ENCODE measurements at regions not wholly inside any gene's neighbourhood (a gene's known extent, or its start where the extent isn't known, plus 50 kb on each side); places are given as distances from the start of the nearest gene placed in this dataset.

DNA sequence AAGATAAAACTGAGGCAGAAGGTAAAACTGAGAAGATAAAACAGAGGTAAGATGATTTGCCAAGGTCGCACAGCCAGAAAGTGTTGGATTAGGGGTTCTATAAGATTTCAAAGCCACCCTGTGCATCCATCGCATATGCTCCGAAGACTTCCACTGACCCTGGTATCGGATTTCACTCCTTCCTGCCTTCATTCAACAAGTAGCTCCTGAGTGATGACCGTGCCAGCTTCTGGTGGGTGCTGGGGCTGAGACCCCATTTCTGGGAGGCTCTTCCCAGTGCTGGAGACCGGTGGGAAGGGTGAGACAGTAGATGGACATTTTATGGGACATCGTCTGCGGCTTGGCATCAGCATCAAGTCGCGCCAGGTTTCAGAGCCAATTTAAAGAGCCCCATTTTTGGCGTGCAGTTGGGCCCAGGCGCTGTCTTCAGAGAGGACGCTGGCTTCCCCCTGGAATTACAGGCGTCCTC, 53.7 kb upstream of the DAB2IP start:
- no peak for DNase-seq
- intact Hi-C loops (cut with DNase I), result no loop called here

DNA sequence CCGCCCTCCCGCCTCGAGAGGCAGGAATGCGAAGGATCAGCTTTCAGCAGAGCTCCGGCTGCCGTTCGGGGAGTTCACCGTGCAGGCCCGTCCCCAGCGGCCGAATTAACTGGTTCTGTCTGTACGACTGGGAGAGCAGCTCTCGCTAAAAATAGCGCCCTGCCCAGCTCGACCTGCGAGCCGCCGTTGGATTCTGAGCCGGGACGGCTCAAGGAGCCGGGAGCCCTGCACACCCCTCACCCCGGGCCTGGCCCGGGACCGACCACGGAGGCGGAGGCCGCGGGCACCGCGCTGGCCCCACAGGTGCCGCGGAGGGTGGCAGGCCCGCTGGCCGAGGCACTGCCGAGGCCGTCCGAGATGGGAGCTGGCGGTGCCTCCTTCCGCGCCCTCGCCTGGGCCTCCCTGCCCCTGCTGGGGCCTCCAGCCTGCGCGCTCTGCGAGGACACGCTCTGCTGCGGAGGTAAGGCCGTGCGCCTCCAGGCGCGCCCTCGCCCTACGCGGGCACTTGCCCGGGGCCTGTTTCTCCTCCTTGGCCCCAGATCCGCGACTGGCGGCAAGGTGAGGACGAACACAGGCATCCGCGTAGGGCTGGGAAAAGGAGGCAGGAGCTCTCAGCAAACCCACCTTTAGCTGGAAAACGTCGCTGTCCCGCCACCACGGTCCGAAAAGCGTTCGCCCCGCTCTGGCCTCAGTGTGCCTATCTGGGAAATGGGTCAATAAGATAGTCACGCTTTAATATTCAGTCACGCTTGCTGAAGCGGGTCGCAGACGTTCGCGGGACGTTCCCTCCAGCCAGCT, 53.1 kb upstream of the DAB2IP start:
- peak in 1 of 42 donors; percentile 47 for DNase-seq
- intact Hi-C loops (cut with DNase I), result no loop called here

DNA sequence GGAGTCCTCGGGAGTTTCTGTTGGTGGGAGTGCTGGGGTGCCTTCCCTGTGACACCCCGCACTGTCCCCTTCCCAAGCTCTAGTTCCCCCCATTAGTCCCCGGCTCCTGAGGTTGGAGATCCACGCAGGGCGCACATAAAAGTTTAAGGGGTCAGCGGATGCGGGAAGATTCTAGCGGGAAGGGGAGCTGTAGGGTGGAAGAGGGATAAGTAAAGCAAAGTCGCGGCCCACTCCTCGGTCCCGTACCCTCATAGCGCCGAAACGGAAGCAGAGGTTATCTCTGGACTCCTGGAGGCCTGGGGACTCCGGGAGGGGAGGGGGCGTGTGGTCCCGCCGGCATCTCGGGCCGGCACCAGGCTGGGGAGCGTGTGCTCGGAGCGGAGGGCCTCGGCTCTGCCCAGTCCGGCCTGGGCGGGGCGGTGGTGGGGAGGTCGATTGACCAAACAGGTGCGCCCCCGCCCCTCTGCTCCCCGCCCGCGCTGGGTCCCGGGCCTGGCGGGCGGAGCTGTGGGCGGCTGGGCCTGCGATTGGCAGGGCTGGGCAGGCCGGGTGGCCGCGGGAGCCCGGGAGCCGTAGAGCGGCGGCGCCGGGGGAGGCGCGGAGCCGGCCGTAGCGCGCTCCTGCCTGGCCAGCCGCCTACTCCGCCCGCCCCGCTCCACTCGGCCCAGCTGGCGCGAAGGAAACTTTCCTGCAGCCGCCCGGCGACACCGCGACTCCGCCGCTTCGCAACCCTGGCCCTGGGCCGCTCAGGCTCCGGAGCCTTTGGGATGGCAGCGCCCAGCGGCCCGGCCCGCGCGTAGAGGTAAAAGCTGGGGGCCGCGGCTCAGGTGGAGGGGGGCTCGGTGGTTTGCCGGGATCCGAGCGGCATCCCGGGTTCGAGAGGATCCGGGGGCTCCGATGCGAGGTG, 52.2 kb upstream of the DAB2IP start:
- intact Hi-C loops (cut with DNase I), result no loop called here
- peak in 33 of 42 donors; percentile 15 to 67 (median 44) for DNase-seq

DNA sequence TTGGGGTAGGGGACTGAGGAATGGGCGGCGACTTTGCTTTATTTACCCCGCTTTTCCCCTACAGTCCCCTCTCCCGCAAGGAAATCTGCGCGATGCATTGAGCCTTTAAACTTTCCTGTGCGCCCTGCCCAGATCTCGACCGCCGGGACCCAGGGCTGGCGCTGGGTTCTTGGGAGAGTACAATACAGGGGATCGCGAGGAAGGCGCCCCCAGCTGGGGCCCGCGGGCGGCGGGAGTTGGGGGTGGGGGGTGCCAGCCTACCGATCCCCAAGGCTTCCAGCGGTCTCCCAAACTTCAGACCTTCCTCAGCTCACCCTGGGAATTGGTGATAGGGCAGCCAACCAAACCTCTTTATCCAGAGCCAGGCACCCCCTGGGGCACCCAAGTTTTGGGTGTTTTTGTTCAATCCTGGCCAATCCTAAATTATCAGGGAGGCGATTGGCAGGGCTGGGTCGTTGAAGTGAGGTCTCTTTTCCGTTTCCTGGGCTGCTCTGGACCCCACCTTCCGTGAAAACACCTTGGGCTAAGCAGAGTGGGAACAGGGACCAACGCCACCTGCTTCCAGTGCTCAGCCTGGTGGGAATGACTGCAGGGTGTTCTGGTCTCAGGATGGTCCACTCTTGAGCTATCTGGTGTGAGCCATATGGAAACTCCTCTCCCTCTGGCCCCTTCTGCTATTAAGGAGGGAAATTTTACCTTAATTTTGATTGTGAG, 51.4 kb upstream of the DAB2IP start:
- intact Hi-C loops (cut with DNase I), result loop anchor here (10.0 kb wide), 1 partner anchor 45 kb away; no protein-coding TSS in a partner anchor
- DNase-seq, result no peak

DNA sequence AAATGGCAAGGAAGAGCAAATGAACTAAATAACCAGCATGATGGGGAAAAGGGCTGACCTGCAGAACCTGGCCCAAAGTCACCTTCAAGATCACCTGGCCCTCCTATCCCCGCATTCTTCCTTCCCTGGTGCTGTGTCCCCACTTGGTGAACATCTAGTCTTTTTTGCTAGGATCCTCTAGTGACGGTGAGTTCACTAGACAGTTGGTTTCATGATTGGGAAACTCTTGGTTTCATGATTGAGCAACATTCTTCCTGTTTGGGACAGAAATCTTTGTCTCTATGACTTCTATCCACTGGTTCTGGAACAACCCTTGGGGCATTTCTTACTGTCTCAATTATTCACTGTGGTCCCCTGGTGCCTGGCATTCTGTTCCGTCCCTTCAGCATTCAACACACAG, 50.2 kb upstream of the DAB2IP start:
- no peak for DNase-seq
- intact Hi-C loops (cut with DNase I), result loop anchor here (10.0 kb wide), 1 partner anchor 46 kb away; no protein-coding TSS in a partner anchor

Measured in head of caudate nucleus (tissue), 42 donors.